Panc1 (cell line): ENCODE measurements at regions not wholly inside any gene's neighbourhood (a gene's known extent, or its start where the extent isn't known, plus 50 kb on each side); places are given as distances from the start of the nearest gene placed in this dataset.

Source experiments
- CTCF ChIP-seq: fragments of 450-650 bp; IDR thresholded peaks from 2 replicates; pipeline ENCODE4 v1.5.1; 2017; ENCODE audit warnings: mild to moderate bottlenecking
- POLR2AphosphoS5 ChIP-seq: IDR thresholded peaks from 2 replicates; pipeline ENCODE4 v1.6.1; 2012; ENCODE audit warnings: mild to moderate bottlenecking, low read depth, low read length, moderate library complexity
- REST ChIP-seq, 2 experiments: IDR thresholded peaks; 2 replicates each; pipeline ENCODE4 v1.6.1; 2011 to 2012; ENCODE audit warnings: low read depth in 2 of 2, control low read depth in 1 of 2, low read length in 1 of 2, mild to moderate bottlenecking in 1 of 2, moderate library complexity in 1 of 2; ENCODE audit not compliant: insufficient read depth in 1 of 2

- TF ChIP-seq CTCF (no peak), REST (IDR thresholded peaks at IDR 0.05; ENCODE audit: insufficient read depth in 1 of 2, low read depth in 2 of 2, low read length in 1 of 2) (no peak), POLR2AphosphoS5 (no peak)
Measured at GRCh38 chr10:123549761-123550454, 116.2 kb upstream of the GPR26 start.
